Activated T-cell treated with anti-CD3 and anti-CD28 coated beads, Interleukin-2, amount 50 U/mL, for 4 hours (primary cell): ENCODE measurements at regions not wholly inside any gene's neighbourhood (a gene's known extent, or its start where the extent isn't known, plus 50 kb on each side); places are given as distances from the start of the nearest gene placed in this dataset.

Experiments
- ATAC-seq, 2 donors: fragments of 200-7000 bp; cut with Tn5 transposase; one replicate each; pipeline ENCODE4 v1.10.0; 2021
- DNase-seq: peaks from one replicate; pipeline ENCODE4 v3.0.0-alpha.2; 2020
- H3K27me3 Mint-ChIP-seq: one replicate; pipeline ENCODE4 v1.8.0; 2021; ENCODE audit warnings: low read depth, mixed read lengths
- H3K36me3 Mint-ChIP-seq: one replicate; pipeline ENCODE4 v1.8.0; 2022; ENCODE audit warnings: mixed read lengths; ENCODE audit not compliant: insufficient read depth
- H3K4me1 Mint-ChIP-seq: one replicate; pipeline ENCODE4 v1.8.0; 2021; ENCODE audit warnings: low read depth, mixed read lengths
- H3K4me3 Mint-ChIP-seq: one replicate; pipeline ENCODE4 v1.8.0; 2021; ENCODE audit warnings: mild to moderate bottlenecking, moderate library complexity, mixed read lengths
- H3K9me3 Mint-ChIP-seq: one replicate; pipeline ENCODE4 v1.8.0; 2021; ENCODE audit warnings: mixed read lengths

- no peaks in the 10 kb centered on the region for H3K27me3 Mint-ChIP-seq
- H3K4me1 Mint-ChIP-seq: no peaks in the 10 kb centered on the region
- no peaks in the 10 kb centered on the region for H3K9me3 Mint-ChIP-seq
- H3K36me3 Mint-ChIP-seq: no peaks in the 10 kb centered on the region
- H3K4me3 Mint-ChIP-seq: no peak overlapping the region
- DNase-seq (no peak), ATAC-seq (no peak)
These were observed 280.5 kb upstream of the VLDLR start for GRCh38 chr9:2341126-2341525.

GRCh38 chr9:2341956-2342355, 279.6 kb upstream of the VLDLR start:
- ATAC-seq (no peak), DNase-seq (no peak)
- Mint-ChIP-seq H3K9me3 (peaks cover 3% of the 10 kb centered on the region), H3K27me3 (no peaks in the 10 kb centered on the region), H3K36me3 (no peaks in the 10 kb centered on the region), H3K4me3 (no peak overlapping the region), H3K4me1 (no peaks in the 10 kb centered on the region)

GRCh38 chr9:2343756-2344155, 277.8 kb upstream of the VLDLR start:
- DNase-seq (no peak), ATAC-seq (no peak)
- Mint-ChIP-seq H3K4me3 (no peak overlapping the region), H3K27me3 (no peaks in the 10 kb centered on the region), H3K9me3 (peaks cover 11% of the 10 kb centered on the region), H3K4me1 (no peaks in the 10 kb centered on the region), H3K36me3 (no peaks in the 10 kb centered on the region)

- H3K4me1 Mint-ChIP-seq: no peaks in the 10 kb centered on the region
- no peaks in the 10 kb centered on the region for H3K36me3 Mint-ChIP-seq
- H3K9me3 Mint-ChIP-seq: peaks cover 15% of the 10 kb centered on the region
- ATAC-seq (no peak), DNase-seq (no peak)
- no peaks in the 10 kb centered on the region for H3K27me3 Mint-ChIP-seq
- H3K4me3 Mint-ChIP-seq: no peak overlapping the region
These were observed 277.2 kb upstream of the VLDLR start for GRCh38 chr9:2344436-2344835.

GRCh38 chr9:2345013-2345412, 276.6 kb upstream of the VLDLR start:
- no peak for ATAC-seq
- DNase-seq: no peak

GRCh38 chr9:2346277-2346913, 275.2 kb upstream of the VLDLR start:
- no peak for DNase-seq
- no peaks in the 10 kb centered on the region for H3K27me3 Mint-ChIP-seq
- H3K4me1 Mint-ChIP-seq: no peaks in the 10 kb centered on the region
- ATAC-seq: no peak
- peaks cover 15% of the 10 kb centered on the region for H3K9me3 Mint-ChIP-seq
- no peak overlapping the region for H3K4me3 Mint-ChIP-seq
- no peaks in the 10 kb centered on the region for H3K36me3 Mint-ChIP-seq

More at GRCh38 chr9:2345013-2345412, 276.6 kb upstream of the VLDLR start:
- Mint-ChIP-seq H3K9me3 (peaks cover 15% of the 10 kb centered on the region), H3K27me3 (no peaks in the 10 kb centered on the region), H3K36me3 (no peaks in the 10 kb centered on the region), H3K4me1 (no peaks in the 10 kb centered on the region), H3K4me3 (no peak overlapping the region)

GRCh38 chr9:2351324-2351723, 270.3 kb upstream of the VLDLR start:
- Mint-ChIP-seq H3K4me1 (no peaks in the 10 kb centered on the region), H3K36me3 (no peaks in the 10 kb centered on the region), H3K9me3 (peaks cover 15% of the 10 kb centered on the region), H3K4me3 (no peak overlapping the region), H3K27me3 (peaks cover 8% of the 10 kb centered on the region)
- DNase-seq: no peak
- no peak for ATAC-seq

- peaks cover 12% of the 10 kb centered on the region for H3K27me3 Mint-ChIP-seq
- ATAC-seq: no peak
These were observed 267.4 kb upstream of the VLDLR start for GRCh38 chr9:2354216-2354615.

GRCh38 chr9:2354856-2355696, 266.5 kb upstream of the VLDLR start:
- Mint-ChIP-seq H3K4me3 (no peak overlapping the region), H3K36me3 (no peaks in the 10 kb centered on the region), H3K27me3 (peaks cover 17% of the 10 kb centered on the region), H3K4me1 (no peaks in the 10 kb centered on the region), H3K9me3 (no peaks in the 10 kb centered on the region)
- no peak for DNase-seq
- ATAC-seq: no peak

More at GRCh38 chr9:2354216-2354615, 267.4 kb upstream of the VLDLR start:
- Mint-ChIP-seq H3K9me3 (peaks cover 2% of the 10 kb centered on the region), H3K4me1 (no peaks in the 10 kb centered on the region), H3K4me3 (no peak overlapping the region), H3K36me3 (no peaks in the 10 kb centered on the region)
- no peak for DNase-seq

- H3K9me3 Mint-ChIP-seq: no peaks in the 10 kb centered on the region
- H3K4me1 Mint-ChIP-seq: no peaks in the 10 kb centered on the region
- peaks cover 17% of the 10 kb centered on the region for H3K27me3 Mint-ChIP-seq
- H3K4me3 Mint-ChIP-seq: no peak overlapping the region
- DNase-seq: no peak
- ATAC-seq: no peak
- no peaks in the 10 kb centered on the region for H3K36me3 Mint-ChIP-seq
These were observed 265.9 kb upstream of the VLDLR start for GRCh38 chr9:2355697-2355983.

- ATAC-seq (no peak), DNase-seq (no peak)
- Mint-ChIP-seq H3K4me1 (no peaks in the 10 kb centered on the region), H3K4me3 (no peak overlapping the region), H3K9me3 (no peaks in the 10 kb centered on the region), H3K36me3 (no peaks in the 10 kb centered on the region), H3K27me3 (peaks cover 17% of the 10 kb centered on the region)
These were observed 265.4 kb upstream of the VLDLR start for GRCh38 chr9:2356041-2356790.

- Mint-ChIP-seq H3K4me1 (no peaks in the 10 kb centered on the region), H3K27me3 (peaks cover 23% of the 10 kb centered on the region), H3K36me3 (no peaks in the 10 kb centered on the region), H3K9me3 (no peaks in the 10 kb centered on the region), H3K4me3 (no peak overlapping the region)
- ATAC-seq: no peak
- no peak for DNase-seq
These were observed 261.6 kb upstream of the VLDLR start for GRCh38 chr9:2359891-2360471.

GRCh38 chr9:2362150-2362549, 259.4 kb upstream of the VLDLR start:
- Mint-ChIP-seq H3K36me3 (no peaks in the 10 kb centered on the region), H3K4me1 (no peaks in the 10 kb centered on the region), H3K4me3 (no peak overlapping the region), H3K27me3 (peaks cover 19% of the 10 kb centered on the region), H3K9me3 (no peaks in the 10 kb centered on the region)
- ATAC-seq (no peak), DNase-seq (no peak)

- ATAC-seq (no peak), DNase-seq (no peak)
- no peaks in the 10 kb centered on the region for H3K36me3 Mint-ChIP-seq
- peaks cover 19% of the 10 kb centered on the region for H3K27me3 Mint-ChIP-seq
- H3K4me1 Mint-ChIP-seq: no peaks in the 10 kb centered on the region
- H3K9me3 Mint-ChIP-seq: no peaks in the 10 kb centered on the region
- H3K4me3 Mint-ChIP-seq: no peak overlapping the region
These were observed 258.3 kb upstream of the VLDLR start for GRCh38 chr9:2363138-2363745.
